GM12878 (cell line): ENCODE measurements at regions not wholly inside any gene's neighbourhood (a gene's known extent, or its start where the extent isn't known, plus 50 kb on each side); places are given as distances from the start of the nearest gene placed in this dataset.

Experiments used
- ATAC-seq: fragments of 200-7000 bp; cut with Tn5 transposase; 3 replicates; pipeline ENCODE4 v1.9.1; 2020; ENCODE audit warnings: mild to moderate bottlenecking, moderate library complexity
- BruUV-seq: library from RNA; stranded (reverse); fragments of 400-500 nt; replicated peaks from 2 replicates; lab custom pipeline; 2021; lab: Mats Ljungman, UMichigan
- CTCF ChIA-PET: fragments of 300-600 bp; sonication (Branson Sonifier 250); formaldehyde crosslinking; extraction: SDS; loops from one replicate; lab custom pipeline; 2021; ENCODE audit warnings: inconsistent platforms; lab: Yijun Ruan, JAX
- POLR2A ChIA-PET: fragments of 350-600 bp; formaldehyde crosslinking; extraction: SDS; loops from one replicate; lab custom pipeline; 2021; ENCODE audit warnings: inconsistent platforms; lab: Charles Lee
- RAD21 ChIA-PET: fragments of 300-600 bp; sonication (Branson Sonifier 250); formaldehyde crosslinking; loops from one replicate; lab custom pipeline; 2023; ENCODE audit warnings: antibody characterized with exemption; ENCODE audit not compliant: unreplicated experiment; lab: Charles Lee
- SMC1A ChIA-PET: fragments of 300-600 bp; sonication (Branson Sonifier 250); formaldehyde crosslinking; loops from one replicate; lab custom pipeline; 2023; ENCODE audit not compliant: unreplicated experiment, uncharacterized antibody; lab: Charles Lee
- DNase-seq: peaks from one replicate; pipeline ENCODE4 v3.0.0-alpha.2; 2011; ENCODE audit warnings: low read depth, low spot score
- FAIRE-seq: peaks from 3 replicates; lab custom pipeline; 2011; peaks lifted over from hg19 to GRCh38; lab: Jason Lieb, UNC
- H2AFZ ChIP-seq: 2 replicates; pipeline ENCODE4 v1.6.0; 2011; ENCODE audit warnings: low read depth, low read length, control low read depth; ENCODE audit not compliant: control insufficient read depth
- H3K27ac ChIP-seq: 2 replicates; pipeline ENCODE4 v1.5.1; 2011; ENCODE audit warnings: control low read depth; ENCODE audit not compliant: control insufficient read depth, insufficient read depth
- H3K27me3 ChIP-seq, 2 experiments: replicated peaks in 1 of 2; 2 replicates each; pipeline versions ENCODE4 v1.6.0 to v1.6.1; 2011; ENCODE audit warnings: low read length in 1 of 2; ENCODE audit not compliant: control insufficient read depth in 2 of 2, insufficient read depth in 2 of 2
- H3K36me3 ChIP-seq, 2 experiments: 2 replicates each; pipeline ENCODE4 v1.5.1; 2011; ENCODE audit warnings: low read length in 1 of 2; ENCODE audit not compliant: control insufficient read depth in 2 of 2, insufficient read depth in 2 of 2
- H3K4me1 ChIP-seq: 2 replicates; pipeline ENCODE4 v1.6.1; 2011; ENCODE audit warnings: mild to moderate bottlenecking, low read length, moderate library complexity, mixed read lengths; ENCODE audit not compliant: control insufficient read depth, insufficient read depth
- H3K4me2 ChIP-seq: 2 replicates; pipeline ENCODE4 v1.6.0; 2011; ENCODE audit warnings: control low read depth; ENCODE audit not compliant: control insufficient read depth, insufficient read depth
- H3K4me3 ChIP-seq: fragments of 200-600 bp; sonication (generic); 2 replicates; pipeline ENCODE4 v1.5.1; 2016
- H3K79me2 ChIP-seq: 2 replicates; pipeline ENCODE4 v1.6.0; 2011; ENCODE audit warnings: low read length; ENCODE audit not compliant: control insufficient read depth, insufficient read depth
- H3K9ac ChIP-seq: 2 replicates; pipeline ENCODE4 v1.8.0; 2011; ENCODE audit warnings: low read length, control low read depth, mixed read lengths; ENCODE audit not compliant: control insufficient read depth, insufficient read depth
- H3K9me3 ChIP-seq: replicated peaks from 3 replicates; pipeline ENCODE4 v1.5.1; 2011; ENCODE audit warnings: mild to moderate bottlenecking, low read length; ENCODE audit not compliant: control insufficient read depth, insufficient read depth
- H4K20me1 ChIP-seq: 2 replicates; pipeline ENCODE4 v1.6.0; 2011; ENCODE audit not compliant: control insufficient read depth, insufficient read depth
- BHLHE40 ChIP-seq, 2 experiments: fragments of 450-650 bp in 1 of 2; IDR thresholded peaks; 2 replicates each; pipeline ENCODE4 v1.6.1; 2011 to 2017; ENCODE audit warnings: low read depth in 2 of 2, borderline replicate concordance in 1 of 2, improper control_type of control experiment in 1 of 2, low read length in 1 of 2, mild to moderate bottlenecking in 1 of 2
- ETV6 ChIP-seq, 2 experiments: fragments of 450-650 bp in 1 of 2; IDR thresholded peaks in 1 of 2; conservative IDR thresholded peaks in 1 of 2; 2 replicates each; pipeline ENCODE4 v1.6.1; 2014; ENCODE audit warnings: antibody characterized with exemption in 1 of 2, borderline replicate concordance in 1 of 2, low read depth in 1 of 2, mild to moderate bottlenecking in 1 of 2, moderate library complexity in 1 of 2
- HDAC6 ChIP-seq: fragments of 200-600 bp; sonication (generic); IDR thresholded peaks from one replicate; pipeline ENCODE4 v1.8.0; 2017; ENCODE audit warnings: antibody characterized with exemption; ENCODE audit not compliant: unreplicated experiment
- IKZF1 ChIP-seq: fragments of 450-650 bp; conservative IDR thresholded peaks from 2 replicates; pipeline ENCODE4 v1.6.1; 2017; ENCODE audit warnings: antibody characterized with exemption, mild to moderate bottlenecking
- MYB ChIP-seq: fragments of 150-350 bp; IDR thresholded peaks from 2 replicates; pipeline ENCODE4 v1.6.1; 2014; ENCODE audit warnings: mild to moderate bottlenecking, low read depth, low read length, borderline replicate concordance
- NR2C1 ChIP-seq: fragments of 450-650 bp; IDR thresholded peaks from 2 replicates; pipeline ENCODE4 v1.6.1; 2017; ENCODE audit warnings: antibody characterized with exemption, mild to moderate bottlenecking, moderate library complexity
- NRF1 ChIP-seq: conservative IDR thresholded peaks from 2 replicates; pipeline ENCODE4 v1.6.1; 2011; ENCODE audit warnings: mild to moderate bottlenecking, low read depth, low read length, improper control_type of control experiment
- POU2F2 ChIP-seq: IDR thresholded peaks from 3 replicates; pipeline ENCODE4 v1.6.1; 2011; ENCODE audit warnings: low read depth, mild to moderate bottlenecking, low read length, borderline replicate concordance
- RCOR1 ChIP-seq: conservative IDR thresholded peaks from 2 replicates; pipeline ENCODE4 v1.6.1; 2012; ENCODE audit warnings: low read depth, low read length, improper control_type of control experiment
- RUNX3 ChIP-seq: IDR thresholded peaks from 2 replicates; pipeline ENCODE4 v1.6.1; 2012; ENCODE audit warnings: low read length, inconsistent platforms
- SP1 ChIP-seq: IDR thresholded peaks from one replicate; pipeline ENCODE4 v1.6.1; 2011; ENCODE audit warnings: low read depth, low read length
- TCF7 ChIP-seq: IDR thresholded peaks from 2 replicates; pipeline ENCODE4 v1.6.1; 2014; ENCODE audit warnings: antibody characterized with exemption, borderline replicate concordance
- ZNF622 ChIP-seq: fragments of 450-650 bp; IDR thresholded peaks from 2 replicates; pipeline ENCODE4 v1.6.1; 2017; ENCODE audit warnings: mild to moderate bottlenecking, inconsistent platforms
- WGBS: methylation state at CpG from one replicate; pipeline ENCODE4 v1.1.6; 2016; ENCODE audit warnings: low lambda C conversion rate; ENCODE audit not compliant: insufficient replicate concordance, insufficient coverage; ENCODE audit errors: missing lambda C conversion rate; 5-methylcytosine and 5-hydroxymethylcytosine counted together
- in situ Hi-C: fragments of 300-500 bp; cut with MboI; formaldehyde crosslinking; loops from 9 replicates; pipeline ENCODE4 v1.14.3; 2018; ENCODE audit warnings: mixed read lengths
- intact Hi-C: fragments of 100-400 bp; cut with micrococcal nuclease; formaldehyde crosslinking; loops from one replicate; pipeline ENCODE4 v1.14.2; 2022; ENCODE audit not compliant: unreplicated experiment
- TF ChIP-seq, protein P1 (sequence below): fragments of 450-650 bp; IDR thresholded peaks from 2 replicates; pipeline ENCODE4 v1.6.1; 2016; ENCODE audit warnings: mild to moderate bottlenecking

DNA sequence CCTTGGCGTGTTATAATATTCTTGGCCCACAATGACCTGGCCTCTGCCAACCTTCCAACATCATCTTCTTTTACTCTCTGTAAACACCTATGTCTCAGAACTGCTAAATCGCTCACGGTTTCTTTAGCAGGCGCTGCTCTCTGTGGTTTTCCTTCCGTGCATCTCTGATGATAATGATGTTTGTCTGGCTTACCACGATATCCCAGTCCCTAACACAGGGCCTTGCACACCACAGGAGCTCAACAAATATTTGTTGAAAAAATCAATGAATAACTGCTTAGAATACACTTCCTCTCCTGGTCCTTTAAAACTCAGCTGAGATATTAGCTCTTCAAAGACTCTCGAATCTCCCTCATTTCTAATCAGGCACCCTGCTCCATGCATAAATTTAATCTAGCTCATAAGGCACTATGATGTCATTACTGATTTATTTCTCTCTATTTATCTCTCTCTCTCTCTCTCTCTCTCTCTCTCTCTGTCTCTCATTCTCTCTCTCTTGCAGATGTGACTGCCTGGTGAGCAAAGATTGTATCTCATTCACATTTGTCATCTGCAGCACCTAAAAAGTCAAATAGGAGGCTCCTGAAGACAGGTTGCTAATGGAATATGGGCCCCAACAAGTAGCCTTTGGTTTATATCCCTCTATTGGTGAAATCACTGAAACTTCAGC, 206.4 kb downstream of the NHLRC3 start:
- SMC1A ChIA-PET: no interaction called here
- Histone ChIP-seq H3K79me2 (no peaks in the 10 kb centered on the region), H4K20me1 (no peaks in the 10 kb centered on the region), H3K27ac (no peak overlapping the region), H2AFZ (no peak overlapping the region), H3K36me3 (no peaks in the 10 kb centered on the region), H3K4me3 (no peak overlapping the region), H3K4me1 (no peaks in the 10 kb centered on the region), H3K27me3 (peaks cover 0 to 4% of the 10 kb centered on the region in 2 experiments; a peak in 1 of 4 replicates), H3K9me3 (no peaks in the 10 kb centered on the region), H3K9ac (no peak overlapping the region), H3K4me2 (no peak overlapping the region)
- RAD21 ChIA-PET: no interaction called here
- in situ Hi-C loops: no loop called here
- DNase-seq (no peak), FAIRE-seq (no peak), ATAC-seq (no peak)
- no peak for TF ChIP-seq ZNF622
- no peak for TF ChIP-seq SP1
- no peak for TF ChIP-seq RCOR1
- TF ChIP-seq POU2F2: no peak
- no peak for TF ChIP-seq ETV6 (conservative IDR thresholded peaks at IDR 0.05 in 1 of 2, IDR thresholded peaks at IDR 0.05 in 1 of 2; ENCODE audit: borderline replicate concordance in 1 of 2, low read depth in 1 of 2)
- no peak for TF ChIP-seq MYB
- no peak for TF ChIP-seq BHLHE40 (IDR thresholded peaks at IDR 0.05; ENCODE audit: borderline replicate concordance in 1 of 2, low read depth in 2 of 2, low read length in 1 of 2)
- TF ChIP-seq, protein P1, sequence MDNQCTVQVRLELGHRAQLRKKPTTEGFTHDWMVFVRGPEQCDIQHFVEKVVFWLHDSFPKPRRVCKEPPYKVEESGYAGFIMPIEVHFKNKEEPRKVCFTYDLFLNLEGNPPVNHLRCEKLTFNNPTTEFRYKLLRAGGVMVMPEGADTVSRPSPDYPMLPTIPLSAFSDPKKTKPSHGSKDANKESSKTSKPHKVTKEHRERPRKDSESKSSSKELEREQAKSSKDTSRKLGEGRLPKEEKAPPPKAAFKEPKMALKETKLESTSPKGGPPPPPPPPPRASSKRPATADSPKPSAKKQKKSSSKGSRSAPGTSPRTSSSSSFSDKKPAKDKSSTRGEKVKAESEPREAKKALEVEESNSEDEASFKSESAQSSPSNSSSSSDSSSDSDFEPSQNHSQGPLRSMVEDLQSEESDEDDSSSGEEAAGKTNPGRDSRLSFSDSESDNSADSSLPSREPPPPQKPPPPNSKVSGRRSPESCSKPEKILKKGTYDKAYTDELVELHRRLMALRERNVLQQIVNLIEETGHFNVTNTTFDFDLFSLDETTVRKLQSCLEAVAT: no peak
- TF ChIP-seq RUNX3: no peak
- TF ChIP-seq NR2C1: no peak
- no peak for TF ChIP-seq NRF1
- TF ChIP-seq IKZF1: no peak
- no peak for TF ChIP-seq TCF7
- no peak for TF ChIP-seq HDAC6
- CTCF ChIA-PET: no interaction called here
- no TSS peak for BruUV-seq
- 38% methylated on average over 7 of the region's 7 CpGs for WGBS
- intact Hi-C loops: no loop called here
- POLR2A ChIA-PET: no interaction called here
